ENCODE measurements at regions not wholly inside any gene's neighbourhood (a gene's known extent, or its start where the extent isn't known, plus 50 kb on each side); places are given as distances from the start of the nearest gene placed in this dataset.

GRCh38 chr2:63751901-63752300 lies 89.8 kb upstream of the UGP2 start:
- Histone ChIP-seq H3K27me3 (no peaks in the 10 kb centered on the region), H3K27ac (no peak overlapping the region), H3K36me3 (no peaks in the 10 kb centered on the region), H3K4me3 (no peak overlapping the region), H3K9me3 (no peaks in the 10 kb centered on the region), H3K4me1 (peaks cover 0 to 12% of the 10 kb centered on the region in 2 donors)
- intact Hi-C loops (cut with DNase I; ENCODE audit: low total_unique reads), result no loop called here
- in situ Hi-C loops (cut with MboI; ENCODE audit: low sequenced_read_pairs in 4 of 4), result no loop called here
- no peak for DNase-seq
- TF ChIP-seq POLR2A (IDR thresholded peaks at IDR 0.05), result no peak
- no peak for TF ChIP-seq CTCF (IDR thresholded peaks at IDR 0.05 in 4 of 5, conservative IDR thresholded peaks at IDR 0.05 in 1 of 5)
- ATAC-seq, result no peak

GRCh38 chr2:63755216-63755615 lies 86.5 kb upstream of the UGP2 start:
- no peak for DNase-seq
- ATAC-seq, result no peak
- Histone ChIP-seq H3K27me3 (no peaks in the 10 kb centered on the region), H3K27ac (no peak overlapping the region), H3K9me3 (no peaks in the 10 kb centered on the region), H3K4me1 (peaks cover 0 to 18% of the 10 kb centered on the region in 2 donors), H3K36me3 (no peaks in the 10 kb centered on the region), H3K4me3 (no peak overlapping the region)
- intact Hi-C loops (cut with DNase I; ENCODE audit: low total_unique reads), result no loop called here
- in situ Hi-C loops (cut with MboI; ENCODE audit: low sequenced_read_pairs in 4 of 4), result no loop called here
- TF ChIP-seq POLR2A (IDR thresholded peaks at IDR 0.05) (no peak), CTCF (IDR thresholded peaks at IDR 0.05 in 4 of 5, conservative IDR thresholded peaks at IDR 0.05 in 1 of 5) (no peak)

- no peaks in the 10 kb centered on the region for H3K27me3 ChIP-seq
- H3K27ac ChIP-seq, result no peak overlapping the region
- no peak for TF ChIP-seq CTCF (IDR thresholded peaks at IDR 0.05 in 4 of 5, conservative IDR thresholded peaks at IDR 0.05 in 1 of 5)
- no peak for DNase-seq
- no peak overlapping the region for H3K4me3 ChIP-seq
- H3K9me3 ChIP-seq, result no peaks in the 10 kb centered on the region
- H3K36me3 ChIP-seq, result no peaks in the 10 kb centered on the region
- in situ Hi-C loops (cut with MboI; ENCODE audit: low sequenced_read_pairs in 4 of 4) (no loop called here), intact Hi-C loops (cut with DNase I; ENCODE audit: low total_unique reads) (no loop called here)
- ATAC-seq, result no peak
- H3K4me1 ChIP-seq, result peaks cover 0 to 18% of the 10 kb centered on the region in 2 donors
These were observed 85.7 kb upstream of the UGP2 start for GRCh38 chr2:63755965-63756364.

GRCh38 chr2:63763391-63763941 lies 78.2 kb upstream of the UGP2 start:
- no peak for DNase-seq
- no peak for ATAC-seq
- Histone ChIP-seq H3K27me3 (no peaks in the 10 kb centered on the region), H3K4me1 (peaks cover 0 to 7% of the 10 kb centered on the region in 2 donors), H3K27ac (no peak overlapping the region), H3K4me3 (no peak overlapping the region), H3K36me3 (no peaks in the 10 kb centered on the region), H3K9me3 (no peaks in the 10 kb centered on the region)
- in situ Hi-C loops (cut with MboI; ENCODE audit: low sequenced_read_pairs in 4 of 4) (no loop called here), intact Hi-C loops (cut with DNase I; ENCODE audit: low total_unique reads) (no loop called here)
- TF ChIP-seq POLR2A (IDR thresholded peaks at IDR 0.05), result no peak
- no peak for TF ChIP-seq CTCF (IDR thresholded peaks at IDR 0.05 in 4 of 5, conservative IDR thresholded peaks at IDR 0.05 in 1 of 5)

GRCh38 chr2:63764630-63765029 lies 77.1 kb upstream of the UGP2 start:
- in situ Hi-C loops (cut with MboI; ENCODE audit: low sequenced_read_pairs in 4 of 4) (no loop called here), intact Hi-C loops (cut with DNase I; ENCODE audit: low total_unique reads) (no loop called here)
- ATAC-seq (no peak), DNase-seq (no peak)
- H3K4me1 ChIP-seq, result peaks cover 0 to 7% of the 10 kb centered on the region in 2 donors
- no peaks in the 10 kb centered on the region for H3K36me3 ChIP-seq
- H3K27ac ChIP-seq, result no peak overlapping the region
- no peaks in the 10 kb centered on the region for H3K9me3 ChIP-seq
- H3K27me3 ChIP-seq, result no peaks in the 10 kb centered on the region
- no peak overlapping the region for H3K4me3 ChIP-seq
- TF ChIP-seq CTCF (IDR thresholded peaks at IDR 0.05 in 4 of 5, conservative IDR thresholded peaks at IDR 0.05 in 1 of 5) (no peak), POLR2A (IDR thresholded peaks at IDR 0.05) (no peak)

Data from gastrocnemius medialis (tissue), 4 donors.